ENCODE measurements at regions not wholly inside any gene's neighbourhood (a gene's known extent, or its start where the extent isn't known, plus 50 kb on each side); places are given as distances from the start of the nearest gene placed in this dataset.

GRCh38 chr18:1015777-1016176, 111.1 kb downstream of the ADCYAP1 start:
- TF ChIP-seq CTCF (IDR thresholded peaks at IDR 0.05; ENCODE audit: low read depth, low read length) (no peak), POLR2A (IDR thresholded peaks at IDR 0.05; ENCODE audit: extremely low read depth, insufficient read length) (no peak), MAX (IDR thresholded peaks at IDR 0.05; ENCODE audit: low read depth, low read length) (no peak)
